ENCODE measurements at regions not wholly inside any gene's neighbourhood (a gene's known extent, or its start where the extent isn't known, plus 50 kb on each side); places are given as distances from the start of the nearest gene placed in this dataset.

DNA sequence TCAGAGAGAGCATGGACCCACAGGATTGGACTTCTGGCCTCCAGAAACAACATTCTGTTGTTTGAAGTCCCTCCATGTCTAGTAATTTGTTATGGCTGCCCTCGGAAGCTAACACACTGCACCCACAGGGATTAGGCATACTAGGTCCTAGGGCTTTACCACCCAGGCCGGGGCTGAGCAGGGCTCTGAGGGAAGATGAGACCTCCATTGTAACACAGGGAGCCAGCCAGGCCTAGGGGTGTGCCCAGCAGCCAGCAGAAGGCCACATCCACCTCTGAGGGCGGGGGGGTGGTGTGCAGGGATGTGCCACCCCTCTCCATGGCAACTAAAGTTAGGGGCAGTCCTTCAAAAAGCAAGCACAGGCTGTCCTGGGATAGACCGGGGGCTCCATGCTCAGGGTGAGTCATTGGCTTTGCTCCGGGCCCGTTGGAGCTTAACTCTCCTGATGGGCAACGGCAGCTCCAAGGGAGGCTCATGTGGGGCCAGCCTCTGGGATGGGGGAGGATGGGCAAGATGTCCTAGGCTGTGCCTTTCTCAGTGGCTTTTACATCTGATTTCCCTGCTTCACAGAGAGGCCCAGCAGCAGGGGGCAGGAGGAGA lies 96.6 kb upstream of the GPR26 start:
- TF ChIP-seq, protein P1, sequence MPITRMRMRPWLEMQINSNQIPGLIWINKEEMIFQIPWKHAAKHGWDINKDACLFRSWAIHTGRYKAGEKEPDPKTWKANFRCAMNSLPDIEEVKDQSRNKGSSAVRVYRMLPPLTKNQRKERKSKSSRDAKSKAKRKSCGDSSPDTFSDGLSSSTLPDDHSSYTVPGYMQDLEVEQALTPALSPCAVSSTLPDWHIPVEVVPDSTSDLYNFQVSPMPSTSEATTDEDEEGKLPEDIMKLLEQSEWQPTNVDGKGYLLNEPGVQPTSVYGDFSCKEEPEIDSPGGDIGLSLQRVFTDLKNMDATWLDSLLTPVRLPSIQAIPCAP (CRISPR knock-in tag; IDR thresholded peaks at IDR 0.05; ENCODE audit: borderline replicate concordance): no peak
- no peak for TF ChIP-seq ZNF274 (IDR thresholded peaks at IDR 0.05; ENCODE audit: borderline replicate concordance, low read depth, low read length)
